ENCODE measurements at regions not wholly inside any gene's neighbourhood (a gene's known extent, or its start where the extent isn't known, plus 50 kb on each side); places are given as distances from the start of the nearest gene placed in this dataset.

- no peaks in the 10 kb centered on the region for H3K79me2 ChIP-seq (ENCODE audit: low read length)
- no peak overlapping the region for H3K27ac ChIP-seq (ENCODE audit: low read length)
- no peaks in the 10 kb centered on the region for H3F3A ChIP-seq (ENCODE audit: insufficient read depth, low read length)
- H3K4me3 ChIP-seq (ENCODE audit: low read length) = no peak overlapping the region
- no peak overlapping the region for H2AFZ ChIP-seq (ENCODE audit: low read length)
- no peaks in the 10 kb centered on the region for H3K9me2 ChIP-seq (replicated peaks; ENCODE audit: insufficient read depth, low read length)
- H3K36me3 ChIP-seq (replicated peaks; ENCODE audit: insufficient read depth, low read length) = no peaks in the 10 kb centered on the region
- H3K27me3 ChIP-seq (replicated peaks; ENCODE audit: insufficient read depth, low read length) = peaks cover 26% of the 10 kb centered on the region; the same call in 1 of the 2 replicates
- no peak overlapping the region for H3K9ac ChIP-seq (ENCODE audit: low read length)
- no peak for DNase-seq
- H4K20me1 ChIP-seq (ENCODE audit: insufficient read depth, low read length) = no peaks in the 10 kb centered on the region
- no peaks in the 10 kb centered on the region for H3K4me1 ChIP-seq (ENCODE audit: low read length)
- no peak overlapping the region for H3K4me2 ChIP-seq (ENCODE audit: low read depth, low read length)
- TF ChIP-seq CTCF (IDR thresholded peaks at IDR 0.05; ENCODE audit: low read length) (no peak), EZH2phosphoT487 (IDR thresholded peaks at IDR 0.05; ENCODE audit: low read length) (no peak), EZH2 (optimal IDR thresholded peaks at IDR 0.05; ENCODE audit: low read depth, low read length) (no peak)
- H3K9me3 ChIP-seq (replicated peaks; ENCODE audit: insufficient read depth, low read length) = no peaks in the 10 kb centered on the region
Measured at GRCh38 chr10:131804551-131805295, 96.1 kb upstream of the PPP2R2D start.

DNA sequence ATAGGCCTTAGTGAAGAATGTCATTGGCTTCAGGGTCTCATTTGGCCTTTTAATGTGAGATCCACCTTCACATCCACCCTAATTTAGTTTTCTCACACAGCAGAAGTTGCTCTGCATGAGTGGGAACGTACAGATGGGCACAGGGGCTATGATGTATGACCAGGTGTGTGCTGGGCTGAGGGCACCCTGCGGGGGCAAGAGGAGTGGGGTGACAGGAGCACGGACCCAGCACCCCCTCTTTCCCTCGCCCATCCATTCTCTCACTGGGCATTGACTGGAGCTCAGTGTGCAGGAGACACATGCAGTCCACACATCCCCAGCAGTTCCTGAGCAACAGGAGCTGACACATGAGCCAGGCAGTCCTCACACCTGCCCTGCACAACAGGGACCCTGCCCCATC, 95.1 kb upstream of the PPP2R2D start:
- no peaks in the 10 kb centered on the region for H3F3A ChIP-seq (ENCODE audit: insufficient read depth, low read length)
- no peak overlapping the region for H3K4me3 ChIP-seq (ENCODE audit: low read length)
- no peaks in the 10 kb centered on the region for H3K9me2 ChIP-seq (replicated peaks; ENCODE audit: insufficient read depth, low read length)
- no peaks in the 10 kb centered on the region for H3K9me3 ChIP-seq (replicated peaks; ENCODE audit: insufficient read depth, low read length)
- H3K4me2 ChIP-seq (ENCODE audit: low read depth, low read length) = no peak overlapping the region
- H3K27ac ChIP-seq (ENCODE audit: low read length) = no peak overlapping the region
- peaks cover 26% of the 10 kb centered on the region; the same call in 1 of the 2 replicates for H3K27me3 ChIP-seq (replicated peaks; ENCODE audit: insufficient read depth, low read length)
- no peak for DNase-seq
- H3K4me1 ChIP-seq (ENCODE audit: low read length) = no peaks in the 10 kb centered on the region
- H4K20me1 ChIP-seq (ENCODE audit: insufficient read depth, low read length) = no peaks in the 10 kb centered on the region
- TF ChIP-seq EZH2phosphoT487 (IDR thresholded peaks at IDR 0.05; ENCODE audit: low read length) = no peak
- TF ChIP-seq EZH2 (optimal IDR thresholded peaks at IDR 0.05; ENCODE audit: low read depth, low read length) = no peak
- TF ChIP-seq CTCF (IDR thresholded peaks at IDR 0.05; ENCODE audit: low read length) = no peak
- no peak overlapping the region for H3K9ac ChIP-seq (ENCODE audit: low read length)
- H3K79me2 ChIP-seq (ENCODE audit: low read length) = no peaks in the 10 kb centered on the region
- H3K36me3 ChIP-seq (replicated peaks; ENCODE audit: insufficient read depth, low read length) = no peaks in the 10 kb centered on the region
- no peak overlapping the region for H2AFZ ChIP-seq (ENCODE audit: low read length)

DNA sequence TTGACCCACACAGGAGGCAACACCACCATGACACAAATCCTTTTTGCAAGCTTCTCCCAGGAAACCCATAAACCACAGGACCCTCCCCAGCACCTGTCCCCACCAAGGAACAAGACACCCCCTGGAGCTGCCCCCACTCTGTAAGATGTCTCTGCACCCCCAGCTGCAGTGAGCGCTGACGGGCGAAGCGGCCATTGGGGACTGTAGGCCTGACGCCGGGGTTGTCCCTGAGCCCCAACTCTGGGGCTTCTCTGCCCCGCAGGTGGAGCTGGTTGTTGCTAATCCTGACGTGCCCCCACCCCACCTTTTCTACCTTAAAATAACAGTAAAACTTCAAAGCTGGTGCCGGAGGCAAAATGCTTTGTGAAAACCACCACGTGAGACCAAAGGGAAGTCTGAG, 94.7 kb upstream of the PPP2R2D start:
- H3K4me3 ChIP-seq (ENCODE audit: low read length) = no peak overlapping the region
- H3K9me2 ChIP-seq (replicated peaks; ENCODE audit: insufficient read depth, low read length) = no peaks in the 10 kb centered on the region
- no peaks in the 10 kb centered on the region for H4K20me1 ChIP-seq (ENCODE audit: insufficient read depth, low read length)
- no peak for DNase-seq
- no peaks in the 10 kb centered on the region for H3K9me3 ChIP-seq (replicated peaks; ENCODE audit: insufficient read depth, low read length)
- no peaks in the 10 kb centered on the region for H3F3A ChIP-seq (ENCODE audit: insufficient read depth, low read length)
- H3K4me1 ChIP-seq (ENCODE audit: low read length) = no peaks in the 10 kb centered on the region
- H3K27me3 ChIP-seq (replicated peaks; ENCODE audit: insufficient read depth, low read length) = peaks cover 26% of the 10 kb centered on the region; the same call in 1 of the 2 replicates
- H3K9ac ChIP-seq (ENCODE audit: low read length) = no peak overlapping the region
- H3K36me3 ChIP-seq (replicated peaks; ENCODE audit: insufficient read depth, low read length) = no peaks in the 10 kb centered on the region
- TF ChIP-seq CTCF (IDR thresholded peaks at IDR 0.05; ENCODE audit: low read length) = no peak
- TF ChIP-seq EZH2phosphoT487 (IDR thresholded peaks at IDR 0.05; ENCODE audit: low read length) = no peak
- TF ChIP-seq EZH2 (optimal IDR thresholded peaks at IDR 0.05; ENCODE audit: low read depth, low read length) = no peak
- no peaks in the 10 kb centered on the region for H3K79me2 ChIP-seq (ENCODE audit: low read length)
- no peak overlapping the region for H3K4me2 ChIP-seq (ENCODE audit: low read depth, low read length)
- no peak overlapping the region for H2AFZ ChIP-seq (ENCODE audit: low read length)
- H3K27ac ChIP-seq (ENCODE audit: low read length) = no peak overlapping the region

All from MM.1S (cell line).